SK-N-MC (cell line): ENCODE measurements at regions not wholly inside any gene's neighbourhood (a gene's known extent, or its start where the extent isn't known, plus 50 kb on each side); places are given as distances from the start of the nearest gene placed in this dataset.

Experiments used
- DNase-seq: peaks from one replicate; pipeline ENCODE4 v3.0.0-alpha.2; 2011; ENCODE audit warnings: low read depth, low spot score
- H3K27ac ChIP-seq: fragments of 200-600 bp; sonication (generic); 2 replicates; pipeline ENCODE4 v1.5.1; 2016; ENCODE audit warnings: mixed run types
- H3K36me3 ChIP-seq: fragments of 200-600 bp; sonication (generic); 2 replicates; pipeline ENCODE4 v1.6.1; 2017; ENCODE audit warnings: antibody characterized with exemption, low read length, mixed read lengths; ENCODE audit not compliant: insufficient read depth
- H3K4me3 ChIP-seq: fragments of 200-600 bp; sonication (generic); 2 replicates; pipeline ENCODE4 v1.5.1; 2016
- H3K9ac ChIP-seq: fragments of 200-600 bp; sonication (generic); 2 replicates; pipeline ENCODE4 v1.8.0; 2017; ENCODE audit warnings: mixed run types, mixed read lengths; ENCODE audit not compliant: insufficient read length
- H3K9me3 ChIP-seq: fragments of 200-600 bp; sonication (generic); 2 replicates; pipeline ENCODE4 v1.6.1; 2017; ENCODE audit warnings: low read depth, mild to moderate bottlenecking, antibody characterized with exemption, low read length, moderate library complexity, mixed read lengths
- EZH2 ChIP-seq: fragments of 200-600 bp; sonication (generic); IDR thresholded peaks from one replicate; pipeline ENCODE4 v1.6.1; 2017; ENCODE audit warnings: antibody characterized with exemption
- FOXP2 ChIP-seq: optimal IDR thresholded peaks from 2 replicates; pipeline ENCODE3; 2011; ENCODE audit warnings: mild to moderate bottlenecking, moderate library complexity; ENCODE audit not compliant: insufficient read depth; ENCODE audit errors: extremely low read length, control extremely low read depth
- POLR2AphosphoS5 ChIP-seq: IDR thresholded peaks from 2 replicates; pipeline ENCODE4 v1.6.1; 2012; ENCODE audit warnings: mild to moderate bottlenecking, low read depth, low read length, borderline replicate concordance

DNA sequence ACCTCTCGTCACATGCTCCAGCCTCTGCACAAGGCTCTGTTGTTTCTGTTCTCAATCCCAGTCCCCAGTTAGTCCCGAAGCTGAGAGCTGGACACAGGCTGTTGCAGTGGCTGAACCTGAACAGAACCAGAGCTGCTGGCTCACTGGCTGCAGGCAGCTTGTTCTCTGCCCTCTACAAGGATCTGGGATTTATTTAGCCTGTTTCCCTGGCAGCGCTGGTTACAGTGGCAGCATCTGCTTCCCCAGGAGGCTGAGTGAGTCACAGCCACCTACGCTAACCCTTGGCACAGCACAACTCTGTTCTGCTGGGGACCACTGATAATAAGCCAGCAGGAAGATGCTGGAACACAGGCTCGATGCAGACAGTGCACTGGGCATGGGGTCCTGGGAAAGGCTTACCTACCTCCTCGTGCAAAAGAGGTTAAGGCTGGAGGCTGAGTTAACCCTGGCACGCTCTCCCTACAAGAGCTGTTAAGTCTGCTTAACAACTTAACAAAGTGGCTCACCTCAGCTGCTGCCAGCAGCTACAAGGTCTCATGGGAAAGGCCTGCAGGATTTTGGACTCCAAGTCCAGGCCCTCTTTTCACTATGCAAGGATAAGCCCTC is 299.6 kb downstream of the PCNX1 start:
- no peak overlapping the region for H3K27ac ChIP-seq
- no peaks in the 10 kb centered on the region for H3K9me3 ChIP-seq
- no peak for DNase-seq

GRCh38 chr14:71208702-71209357 is 301.6 kb downstream of the PCNX1 start:
- DNase-seq = no peak
- TF ChIP-seq POLR2AphosphoS5 = no peak
- no peak for TF ChIP-seq EZH2
- no peak for TF ChIP-seq FOXP2
- Histone ChIP-seq H3K9ac (no peak overlapping the region), H3K27ac (no peak overlapping the region), H3K4me3 (no peak overlapping the region), H3K36me3 (no peaks in the 10 kb centered on the region), H3K9me3 (no peaks in the 10 kb centered on the region)

More for the DNA sequence above, 299.6 kb downstream of the PCNX1 start:
- TF ChIP-seq FOXP2 = no peak
- TF ChIP-seq EZH2 = no peak
- no peak for TF ChIP-seq POLR2AphosphoS5
- Histone ChIP-seq H3K4me3 (no peak overlapping the region), H3K36me3 (no peaks in the 10 kb centered on the region), H3K9ac (no peak overlapping the region)

DNA sequence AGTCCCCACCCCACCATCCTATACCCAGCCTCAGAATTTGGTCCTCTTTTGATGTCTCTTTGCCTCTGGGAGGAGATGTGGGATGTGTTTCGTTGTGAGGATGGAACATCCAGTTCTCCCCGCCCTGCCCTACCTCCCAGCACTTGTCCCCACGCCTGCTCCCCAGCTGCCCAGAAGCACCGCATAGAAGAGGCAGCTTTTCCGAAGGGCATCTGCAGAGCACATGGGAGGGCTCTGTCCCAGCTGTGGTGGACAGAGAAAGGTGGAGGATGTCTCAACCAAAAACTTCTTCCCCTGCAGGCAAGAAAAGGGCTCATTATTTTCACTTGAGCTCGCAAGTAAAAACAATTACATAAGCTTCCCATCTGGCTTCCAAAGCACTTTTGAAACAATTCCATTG is 302.6 kb downstream of the PCNX1 start:
- no peak for DNase-seq
- Histone ChIP-seq H3K9ac (no peak overlapping the region), H3K9me3 (no peaks in the 10 kb centered on the region), H3K36me3 (no peaks in the 10 kb centered on the region), H3K4me3 (no peak overlapping the region), H3K27ac (no peak overlapping the region)
- TF ChIP-seq POLR2AphosphoS5 (no peak), FOXP2 (no peak), EZH2 (no peak)

GRCh38 chr14:71212093-71212492 is 304.8 kb downstream of the PCNX1 start:
- H3K36me3 ChIP-seq = no peaks in the 10 kb centered on the region
- H3K4me3 ChIP-seq = no peak overlapping the region
- H3K27ac ChIP-seq = no peak overlapping the region
- no peak for DNase-seq
- TF ChIP-seq EZH2 (no peak), POLR2AphosphoS5 (no peak), FOXP2 (no peak)
- no peaks in the 10 kb centered on the region for H3K9me3 ChIP-seq
- no peak overlapping the region for H3K9ac ChIP-seq

DNA sequence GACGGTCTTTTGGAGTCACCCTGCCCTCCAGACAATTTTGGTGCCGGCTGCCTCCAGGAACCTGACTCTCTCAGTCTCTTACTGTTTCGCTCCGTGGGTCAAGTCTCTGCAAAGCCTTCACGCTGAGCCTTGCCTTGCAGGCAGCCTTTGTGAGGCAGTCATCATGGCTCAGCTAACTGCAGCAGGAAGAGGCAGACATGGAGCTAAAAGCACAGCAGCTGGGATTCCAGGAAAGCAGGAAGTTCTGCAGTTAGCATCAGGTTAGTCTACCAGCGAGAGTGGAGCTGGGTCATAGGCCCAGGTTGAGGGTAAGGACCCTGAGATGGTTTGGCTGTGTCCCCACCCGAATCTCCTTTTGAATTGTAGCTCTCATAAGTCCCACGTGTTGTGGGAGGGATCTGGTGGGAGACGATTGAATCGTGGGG is 305.4 kb downstream of the PCNX1 start:
- Histone ChIP-seq H3K27ac (no peak overlapping the region), H3K9me3 (no peaks in the 10 kb centered on the region), H3K9ac (no peak overlapping the region), H3K36me3 (no peaks in the 10 kb centered on the region), H3K4me3 (no peak overlapping the region)
- DNase-seq = no peak
- TF ChIP-seq EZH2 = no peak

- TF ChIP-seq FOXP2 (no peak), POLR2AphosphoS5 (no peak), EZH2 (no peak)
- no peak overlapping the region for H3K4me3 ChIP-seq
- H3K9ac ChIP-seq = no peak overlapping the region
- no peaks in the 10 kb centered on the region for H3K9me3 ChIP-seq
- no peak for DNase-seq
- H3K36me3 ChIP-seq = no peaks in the 10 kb centered on the region
- H3K27ac ChIP-seq = no peak overlapping the region
These were observed 307.0 kb downstream of the PCNX1 start for GRCh38 chr14:71214241-71214640.

GRCh38 chr14:71220462-71220861 is 313.2 kb downstream of the PCNX1 start:
- no peaks in the 10 kb centered on the region for H3K9me3 ChIP-seq
- H3K27ac ChIP-seq = peak overlapping the region; percentile 65; the same call in 1 of the 2 replicates
- TF ChIP-seq EZH2 (no peak), POLR2AphosphoS5 (no peak), FOXP2 (no peak)

DNA sequence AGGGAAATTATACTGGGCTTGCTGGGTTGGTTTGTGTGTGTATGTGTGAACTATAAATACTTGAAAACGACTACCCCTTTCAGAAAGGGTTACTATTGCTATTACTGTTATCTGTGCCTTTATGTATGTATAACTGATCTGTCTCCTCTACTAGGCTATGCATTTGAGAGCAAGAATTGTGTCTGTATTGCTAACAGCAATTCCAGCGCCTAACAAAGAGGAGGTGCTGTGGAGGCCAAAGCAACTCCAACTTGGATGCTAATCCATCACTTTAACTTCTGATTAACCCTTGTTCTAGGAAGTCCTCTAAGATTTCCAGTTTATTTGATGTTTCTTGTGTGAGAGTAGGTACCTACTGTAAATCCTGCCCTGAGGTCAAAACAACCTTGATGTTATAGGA is 313.9 kb downstream of the PCNX1 start:
- Histone ChIP-seq H3K9ac (no peak overlapping the region), H3K27ac (peak overlapping the region; percentile 65; the same call in 1 of the 2 replicates), H3K4me3 (no peak overlapping the region), H3K9me3 (no peaks in the 10 kb centered on the region), H3K36me3 (no peaks in the 10 kb centered on the region)
- TF ChIP-seq FOXP2 (no peak), POLR2AphosphoS5 (no peak), EZH2 (no peak)
- DNase-seq = no peak

More at GRCh38 chr14:71220462-71220861, 313.2 kb downstream of the PCNX1 start:
- Histone ChIP-seq H3K36me3 (no peaks in the 10 kb centered on the region), H3K9ac (no peak overlapping the region), H3K4me3 (no peak overlapping the region; the same call in 1 of the 2 replicates)
- DNase-seq = no peak

DNA sequence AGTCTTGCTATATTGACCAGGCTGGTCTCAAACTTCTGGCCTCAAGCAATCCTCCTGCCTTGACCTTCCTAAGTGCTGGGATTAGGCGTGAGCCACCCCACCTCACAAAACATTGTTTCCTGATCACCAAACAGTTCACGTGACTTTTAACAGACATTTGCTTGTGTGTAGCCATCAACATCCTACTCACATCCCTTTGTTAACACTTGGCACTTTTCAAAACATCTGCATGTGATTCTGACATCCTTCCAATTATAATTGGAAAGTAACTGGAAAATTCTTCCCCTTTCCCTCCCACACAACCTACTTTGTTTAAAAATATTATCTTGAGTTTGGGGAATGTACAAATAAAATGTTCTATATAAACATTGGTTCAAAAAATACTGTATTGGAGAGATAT is 317.9 kb downstream of the PCNX1 start:
- DNase-seq = no peak
- Histone ChIP-seq H3K9me3 (no peaks in the 10 kb centered on the region), H3K4me3 (no peak overlapping the region), H3K36me3 (no peaks in the 10 kb centered on the region), H3K9ac (no peak overlapping the region), H3K27ac (no peak overlapping the region)
- TF ChIP-seq EZH2 (no peak), POLR2AphosphoS5 (no peak), FOXP2 (no peak)
